SK-N-SH treated with all-trans-retinoic acid at 6 μM for 48 hours (cell line): ENCODE measurements at regions not wholly inside any gene's neighbourhood (a gene's known extent, or its start where the extent isn't known, plus 50 kb on each side); places are given as distances from the start of the nearest gene placed in this dataset.

Experiments used
- ATAC-seq: fragments of 200-7000 bp; cut with Tn5 transposase; 3 replicates; pipeline ENCODE4 v1.9.1; 2020; ENCODE audit warnings: mild to moderate bottlenecking, moderate library complexity
- ARNTL ChIP-seq: fragments of 450-650 bp; formaldehyde crosslinking; IDR thresholded peaks from 2 replicates; pipeline ENCODE4 v1.5.0; 2020; ENCODE audit warnings: low read depth, mild to moderate bottlenecking, moderate library complexity, borderline replicate concordance
- BACH2 ChIP-seq: fragments of 250-450 bp; sonication (Bioruptor Pico); IDR thresholded peaks from 2 replicates; pipeline ENCODE4 v1.9.0; 2021; ENCODE audit warnings: mild to moderate bottlenecking, borderline replicate concordance
- CREB5 ChIP-seq: fragments of 250-450 bp; sonication (Bioruptor Pico); IDR thresholded peaks from 2 replicates; pipeline ENCODE4 v1.5.1; 2020; ENCODE audit warnings: low read depth, mild to moderate bottlenecking, moderate library complexity
- CSDC2 ChIP-seq: fragments of 250-450 bp; sonication (Bioruptor Pico); IDR thresholded peaks from 2 replicates; pipeline ENCODE4 v1.5.0; 2020; ENCODE audit warnings: mild to moderate bottlenecking, moderate library complexity
- ESRRG ChIP-seq: fragments of 250-450 bp; sonication (Bioruptor Pico); IDR thresholded peaks from 2 replicates; pipeline ENCODE4 v1.6.1; 2021; ENCODE audit warnings: mild to moderate bottlenecking
- GLIS3 ChIP-seq: fragments of 250-450 bp; sonication (Bioruptor Pico); IDR thresholded peaks from 2 replicates; pipeline ENCODE4 v1.5.0; 2020; ENCODE audit warnings: mild to moderate bottlenecking, moderate library complexity
- ISL1 ChIP-seq: fragments of 250-450 bp; sonication (Bioruptor Pico); IDR thresholded peaks from 2 replicates; pipeline ENCODE4 v2.1.2; 2022; ENCODE audit warnings: mild to moderate bottlenecking, moderate library complexity
- OSR1 ChIP-seq: fragments of 250-450 bp; sonication (Bioruptor Pico); IDR thresholded peaks from 2 replicates; pipeline ENCODE4 v1.8.0; 2022; ENCODE audit warnings: moderate library complexity, mild to moderate bottlenecking, inconsistent platforms
- PATZ1 ChIP-seq: fragments of 250-450 bp; sonication (Bioruptor Pico); IDR thresholded peaks from 2 replicates; pipeline ENCODE4 v1.8.0; 2020; ENCODE audit warnings: mild to moderate bottlenecking, moderate library complexity, borderline replicate concordance
- POU6F1 ChIP-seq: fragments of 250-450 bp; sonication (Bioruptor Pico); IDR thresholded peaks from 2 replicates; pipeline ENCODE4 v1.8.0; 2021; ENCODE audit warnings: low read depth, mild to moderate bottlenecking, moderate library complexity, borderline replicate concordance
- PPARA ChIP-seq: fragments of 250-450 bp; sonication (Bioruptor Pico); IDR thresholded peaks from 2 replicates; pipeline ENCODE4 v1.5.0; 2020; ENCODE audit warnings: mild to moderate bottlenecking, borderline replicate concordance
- RARB ChIP-seq: fragments of 250-450 bp; sonication (Bioruptor Pico); IDR thresholded peaks from 2 replicates; pipeline ENCODE4 v1.8.0; 2021; ENCODE audit warnings: mild to moderate bottlenecking, moderate library complexity
- SNAI2 ChIP-seq: fragments of 250-450 bp; sonication (Bioruptor Pico); IDR thresholded peaks from 2 replicates; pipeline ENCODE4 v1.5.0; 2020; ENCODE audit warnings: mild to moderate bottlenecking, moderate library complexity
- TOX ChIP-seq: fragments of 250-450 bp; sonication (Bioruptor Pico); IDR thresholded peaks from 2 replicates; pipeline ENCODE4 v1.8.0; 2021; ENCODE audit warnings: mild to moderate bottlenecking, moderate library complexity, borderline replicate concordance
- TSHZ2 ChIP-seq: fragments of 250-450 bp; sonication (Bioruptor Pico); IDR thresholded peaks from 2 replicates; pipeline ENCODE4 v1.5.0; 2020; ENCODE audit warnings: mild to moderate bottlenecking, moderate library complexity
- ZC3H10 ChIP-seq: fragments of 250-450 bp; sonication (Bioruptor Pico); IDR thresholded peaks from 2 replicates; pipeline ENCODE4 v1.5.1; 2021; ENCODE audit warnings: mild to moderate bottlenecking, moderate library complexity
- ZFP3 ChIP-seq: fragments of 250-450 bp; sonication (Bioruptor Pico); IDR thresholded peaks from 2 replicates; pipeline ENCODE4 v1.5.0; 2020; ENCODE audit warnings: mild to moderate bottlenecking, moderate library complexity
- ZFP30 ChIP-seq: fragments of 450-650 bp; formaldehyde crosslinking; IDR thresholded peaks from 2 replicates; pipeline ENCODE4 v1.5.0; 2022; ENCODE audit warnings: mild to moderate bottlenecking, moderate library complexity
- ZNF70 ChIP-seq: fragments of 450-650 bp; formaldehyde crosslinking; IDR thresholded peaks from 2 replicates; pipeline ENCODE4 v1.5.0; 2020; ENCODE audit warnings: mild to moderate bottlenecking, moderate library complexity
- ZNF8 ChIP-seq: fragments of 450-650 bp; formaldehyde crosslinking; IDR thresholded peaks from 2 replicates; pipeline ENCODE4 v1.5.0; 2020; ENCODE audit warnings: mild to moderate bottlenecking, moderate library complexity

GRCh38 chr10:131577786-131578471, 266.4 kb upstream of the TCERG1L start:
- TF ChIP-seq OSR1 (CRISPR knock-in tag) (no peak), TOX (no peak), ISL1 (CRISPR knock-in tag) (no peak), SNAI2 (CRISPR knock-in tag) (no peak), GLIS3 (no peak), ZC3H10 (CRISPR knock-in tag) (no peak), RARB (CRISPR knock-in tag) (no peak), PATZ1 (CRISPR knock-in tag) (no peak), ARNTL (CRISPR knock-in tag) (no peak), POU6F1 (no peak), ZNF8 (CRISPR knock-in tag) (no peak), TSHZ2 (CRISPR knock-in tag) (no peak), ZFP3 (CRISPR knock-in tag) (no peak)
- no peak for ATAC-seq

- TF ChIP-seq TOX, result no peak
- TF ChIP-seq ZNF70, result no peak
- TF ChIP-seq RARB (CRISPR knock-in tag), result no peak
- no peak for TF ChIP-seq BACH2 (CRISPR knock-in tag)
- no peak for TF ChIP-seq OSR1 (CRISPR knock-in tag)
- no peak for TF ChIP-seq POU6F1
- TF ChIP-seq ZC3H10 (CRISPR knock-in tag), result no peak
- TF ChIP-seq ZFP3 (CRISPR knock-in tag), result no peak
- TF ChIP-seq ZNF8 (CRISPR knock-in tag), result no peak
- TF ChIP-seq TSHZ2 (CRISPR knock-in tag), result no peak
- no peak for TF ChIP-seq CREB5 (CRISPR knock-in tag)
- no peak for TF ChIP-seq ISL1 (CRISPR knock-in tag)
- no peak for TF ChIP-seq SNAI2 (CRISPR knock-in tag)
- no peak for TF ChIP-seq PPARA (CRISPR knock-in tag)
- no peak for TF ChIP-seq ARNTL (CRISPR knock-in tag)
- no peak for TF ChIP-seq ESRRG
- TF ChIP-seq ZFP30 (CRISPR knock-in tag), result no peak
- no peak for TF ChIP-seq CSDC2 (CRISPR knock-in tag)
- no peak for TF ChIP-seq PATZ1 (CRISPR knock-in tag)
- no peak for ATAC-seq
Measured at GRCh38 chr10:131578472-131578970, 267.0 kb upstream of the TCERG1L start.
